ENCODE measurements at regions not wholly inside any gene's neighbourhood (a gene's known extent, or its start where the extent isn't known, plus 50 kb on each side); places are given as distances from the start of the nearest gene placed in this dataset.

DNA sequence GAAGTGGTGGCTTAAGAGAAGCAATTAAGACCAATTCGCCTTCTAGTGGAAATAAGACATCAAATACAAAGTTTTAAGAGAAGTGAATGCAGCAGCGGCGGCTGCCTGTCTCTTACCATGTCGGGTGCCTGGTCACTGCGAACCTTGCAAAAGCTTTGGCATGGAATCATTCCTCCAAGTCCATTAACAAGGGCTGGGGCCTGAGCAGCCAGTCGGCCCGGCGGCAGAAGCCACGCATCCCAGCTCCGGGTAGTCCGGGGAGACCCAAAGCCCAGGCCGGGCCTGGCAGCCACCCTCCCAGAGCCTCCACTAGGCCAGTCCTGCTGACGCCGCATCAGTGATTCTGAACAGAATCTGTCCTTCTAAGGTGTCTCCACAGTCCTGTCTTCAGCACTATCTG lies 321.0 kb downstream of the TMEM121 start:
- no peak overlapping the region for H3K27ac ChIP-seq

DNA sequence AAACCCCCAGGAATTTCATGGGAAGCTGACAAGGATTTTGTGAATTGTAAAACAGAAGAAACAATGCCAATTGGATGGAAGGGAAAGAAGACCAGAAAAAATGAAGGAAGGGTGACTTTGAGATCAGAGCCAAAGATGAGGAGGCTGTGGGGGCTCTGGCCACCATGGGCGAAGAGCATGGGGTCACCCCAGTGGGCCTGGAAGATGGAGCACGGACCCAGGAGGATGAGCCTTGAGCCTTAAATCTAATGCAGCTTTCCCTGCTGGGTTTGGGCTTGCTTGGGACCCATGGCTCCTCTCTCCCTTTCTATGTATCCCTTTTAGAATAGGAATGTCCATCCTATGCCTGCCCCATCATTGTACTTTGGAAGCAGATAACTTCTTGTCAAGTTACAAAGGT lies 322.2 kb downstream of the TMEM121 start:
- TF ChIP-seq, protein P1, sequence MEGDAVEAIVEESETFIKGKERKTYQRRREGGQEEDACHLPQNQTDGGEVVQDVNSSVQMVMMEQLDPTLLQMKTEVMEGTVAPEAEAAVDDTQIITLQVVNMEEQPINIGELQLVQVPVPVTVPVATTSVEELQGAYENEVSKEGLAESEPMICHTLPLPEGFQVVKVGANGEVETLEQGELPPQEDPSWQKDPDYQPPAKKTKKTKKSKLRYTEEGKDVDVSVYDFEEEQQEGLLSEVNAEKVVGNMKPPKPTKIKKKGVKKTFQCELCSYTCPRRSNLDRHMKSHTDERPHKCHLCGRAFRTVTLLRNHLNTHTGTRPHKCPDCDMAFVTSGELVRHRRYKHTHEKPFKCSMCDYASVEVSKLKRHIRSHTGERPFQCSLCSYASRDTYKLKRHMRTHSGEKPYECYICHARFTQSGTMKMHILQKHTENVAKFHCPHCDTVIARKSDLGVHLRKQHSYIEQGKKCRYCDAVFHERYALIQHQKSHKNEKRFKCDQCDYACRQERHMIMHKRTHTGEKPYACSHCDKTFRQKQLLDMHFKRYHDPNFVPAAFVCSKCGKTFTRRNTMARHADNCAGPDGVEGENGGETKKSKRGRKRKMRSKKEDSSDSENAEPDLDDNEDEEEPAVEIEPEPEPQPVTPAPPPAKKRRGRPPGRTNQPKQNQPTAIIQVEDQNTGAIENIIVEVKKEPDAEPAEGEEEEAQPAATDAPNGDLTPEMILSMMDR (IDR thresholded peaks at IDR 0.05) = no peak
- no peak for TF ChIP-seq ZFX (IDR thresholded peaks at IDR 0.05; ENCODE audit: borderline replicate concordance)
- no peak overlapping the region for H3K27ac ChIP-seq

More for the DNA sequence above, 321.0 kb downstream of the TMEM121 start:
- no peak for TF ChIP-seq ZFX (IDR thresholded peaks at IDR 0.05; ENCODE audit: borderline replicate concordance)
- TF ChIP-seq, protein P1 (IDR thresholded peaks at IDR 0.05) = no peak

DNA sequence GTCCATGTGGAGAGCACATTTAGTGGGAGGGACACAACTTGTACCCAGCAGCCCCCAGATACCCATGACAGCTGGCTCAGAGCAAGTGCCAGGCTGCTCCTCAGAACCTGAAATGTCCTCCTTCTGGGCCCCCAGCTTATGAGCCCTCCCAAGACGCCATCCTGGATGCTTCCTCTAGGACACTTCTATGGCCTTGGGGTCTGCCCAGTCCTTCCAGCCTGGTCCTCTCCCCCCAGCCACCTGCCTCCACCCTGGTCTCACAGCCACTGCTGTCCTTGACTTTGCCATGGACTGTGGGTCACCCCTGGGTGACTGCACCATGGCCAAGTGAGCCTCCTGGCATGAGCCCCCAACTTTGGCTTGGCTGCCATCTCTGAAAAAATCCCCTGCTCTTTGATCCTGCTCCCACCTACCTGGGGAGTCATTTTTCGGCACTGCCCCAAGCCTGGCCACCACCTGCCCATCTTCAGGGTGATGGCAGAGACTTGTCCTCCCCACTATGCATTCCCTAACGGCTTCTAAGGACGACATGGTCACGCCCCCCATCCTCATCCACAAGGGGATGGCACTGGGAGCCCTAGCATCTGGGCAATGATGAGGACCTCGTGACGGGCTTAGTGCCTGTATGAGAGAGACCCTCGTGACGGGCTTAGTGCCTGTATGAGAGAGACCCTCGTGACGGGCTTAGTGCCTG lies 323.7 kb downstream of the TMEM121 start:
- TF ChIP-seq, protein P1 (IDR thresholded peaks at IDR 0.05) = no peak
- TF ChIP-seq ZFX (IDR thresholded peaks at IDR 0.05; ENCODE audit: borderline replicate concordance) = no peak
- no peak overlapping the region for H3K27ac ChIP-seq

DNA sequence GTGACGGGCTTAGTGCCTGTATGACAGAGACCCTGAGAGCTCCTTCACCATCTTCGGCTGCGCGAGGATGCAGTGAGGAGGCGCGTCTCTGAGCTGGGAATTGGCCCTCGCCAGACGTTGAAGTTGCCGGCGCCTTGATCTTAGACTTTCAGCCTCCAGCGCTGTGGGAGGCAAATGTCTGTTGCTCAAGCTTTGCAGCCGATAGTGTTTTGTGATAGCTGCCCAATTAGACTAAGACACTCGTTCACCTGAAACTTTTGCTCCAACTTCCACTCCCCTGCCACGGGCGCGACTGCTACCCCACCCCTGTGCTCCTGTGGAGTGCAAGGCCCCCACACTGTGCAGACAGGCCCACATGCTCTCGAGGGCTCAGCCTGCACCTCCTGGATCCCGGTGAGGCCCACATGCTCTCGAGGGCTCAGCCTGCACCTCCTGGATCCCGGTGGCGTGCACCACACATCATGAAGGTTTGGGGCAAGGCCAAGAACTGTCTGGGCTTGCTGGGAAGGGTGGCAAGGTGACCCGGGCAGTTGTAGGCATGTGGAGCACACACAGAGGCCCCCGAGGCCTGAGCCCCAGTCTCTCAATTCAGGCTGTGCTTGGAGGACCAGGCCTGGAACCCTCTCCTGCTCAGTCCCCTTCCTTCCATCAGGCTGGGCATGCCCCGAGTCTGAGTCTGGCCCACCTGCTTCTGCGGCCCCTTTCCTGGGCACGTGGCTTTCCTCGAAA lies 324.6 kb downstream of the TMEM121 start:
- H3K27ac ChIP-seq = no peak overlapping the region
- TF ChIP-seq, protein P1 (IDR thresholded peaks at IDR 0.05) = no peak
- no peak for TF ChIP-seq ZFX (IDR thresholded peaks at IDR 0.05; ENCODE audit: borderline replicate concordance)

DNA sequence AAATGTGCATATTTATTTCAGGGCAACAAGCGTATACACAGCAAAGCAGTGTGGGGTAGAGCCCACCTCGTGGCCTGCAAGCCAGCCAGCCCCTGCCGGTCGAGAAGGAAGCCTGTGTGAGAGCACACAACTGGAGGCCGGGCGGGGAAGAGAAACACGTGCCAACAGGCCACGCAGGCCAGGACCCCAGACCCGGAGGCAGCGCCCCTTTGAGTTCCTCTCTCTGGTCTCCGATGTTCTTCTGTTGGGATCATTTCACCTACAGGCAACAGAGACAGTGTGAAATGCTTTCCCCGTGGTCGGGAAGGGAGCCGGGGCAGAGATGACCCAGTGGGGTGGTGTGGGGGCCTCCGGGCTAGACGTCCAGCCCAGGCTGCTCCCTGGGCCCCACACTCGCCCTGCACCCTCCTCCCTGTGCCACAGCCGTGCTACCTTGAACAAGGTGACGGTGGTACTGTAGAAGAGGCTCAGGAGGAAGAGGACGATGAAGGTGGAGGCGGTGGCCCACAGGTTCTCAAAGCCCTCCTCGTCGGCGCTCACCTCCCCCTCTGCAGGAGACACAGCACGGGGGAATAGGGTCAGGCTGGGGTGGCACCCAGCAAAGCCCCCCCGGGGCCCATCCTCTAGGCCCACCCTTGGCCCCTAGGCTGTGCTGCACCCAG lies 325.5 kb downstream of the TMEM121 start:
- no peak overlapping the region for H3K27ac ChIP-seq
- TF ChIP-seq ZFX (IDR thresholded peaks at IDR 0.05; ENCODE audit: borderline replicate concordance) = no peak
- TF ChIP-seq, protein P1 (IDR thresholded peaks at IDR 0.05) = no peak

DNA sequence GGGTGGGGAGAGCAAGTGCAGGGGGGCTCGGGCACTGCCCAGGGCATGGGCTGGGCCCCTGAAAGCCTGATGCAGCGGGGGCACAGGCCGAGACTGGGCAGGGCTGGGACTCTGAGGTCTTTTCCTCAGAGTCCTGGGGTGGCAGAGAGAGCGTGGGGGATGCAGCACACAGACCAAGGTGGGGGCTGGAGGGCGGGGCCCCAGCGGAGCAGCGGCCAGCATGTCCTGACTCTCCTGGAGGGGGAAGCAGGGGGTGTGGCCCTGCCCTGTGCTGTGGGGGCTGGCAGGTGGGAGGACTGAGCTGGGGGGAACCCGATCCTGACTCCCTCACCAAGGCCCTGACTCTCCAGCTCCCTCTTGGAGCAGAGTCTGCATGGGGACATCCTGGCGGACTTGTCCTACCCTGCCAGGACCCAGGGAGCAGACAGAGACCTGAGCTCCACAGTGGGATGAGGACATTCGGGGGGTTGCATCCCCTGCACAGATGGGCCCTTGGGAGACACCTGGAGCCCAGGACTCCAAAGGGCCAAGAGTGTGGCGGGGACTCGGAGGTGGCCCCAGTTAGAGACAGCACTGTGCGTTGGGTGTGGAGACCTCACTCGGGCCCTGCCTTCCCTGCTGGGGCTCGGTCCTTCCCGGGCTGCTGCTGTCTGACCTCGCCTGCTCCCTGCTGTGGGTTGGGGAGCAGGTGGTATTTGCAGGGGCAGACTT lies 326.1 kb downstream of the TMEM121 start:
- H3K27ac ChIP-seq = no peak overlapping the region
- no peak for TF ChIP-seq ZFX (IDR thresholded peaks at IDR 0.05; ENCODE audit: borderline replicate concordance)
- TF ChIP-seq, protein P1 (IDR thresholded peaks at IDR 0.05) = no peak

Data from 22Rv1 (cell line).